Esophagus squamous epithelium (tissue), 5 donors: ENCODE measurements at regions not wholly inside any gene's neighbourhood (a gene's known extent, or its start where the extent isn't known, plus 50 kb on each side); places are given as distances from the start of the nearest gene placed in this dataset.

ENCODE experiments used
- DNase-seq: peaks from one replicate; lab custom pipeline; 2025; lab: John Stamatoyannopoulos, UW
- H3K27ac ChIP-seq, 4 donors: fragments of 200-600 bp; sonication (generic); one replicate each; pipeline ENCODE4 v1.5.1; 2016 to 2019; ENCODE audit warnings: mild to moderate bottlenecking in 1 of 4
- H3K27me3 ChIP-seq, 4 donors: fragments of 200-600 bp; sonication (generic); 1 replicate in 3 of 4; 2 replicates in 1 of 4; pipeline versions ENCODE4 v1.5.1 to v1.6.0; 2017 to 2021; ENCODE audit warnings: antibody characterized with exemption in 1 of 4
- H3K36me3 ChIP-seq, 3 donors: fragments of 200-600 bp; sonication (generic); one replicate each; pipeline ENCODE4 v1.5.1; 2016 to 2019
- H3K4me1 ChIP-seq, 3 donors: fragments of 200-600 bp; sonication (generic); one replicate each; pipeline ENCODE4 v1.5.1; 2017 to 2019
- H3K4me3 ChIP-seq, 4 donors: fragments of 200-600 bp; sonication (generic); 1 replicate in 3 of 4; 2 replicates in 1 of 4; pipeline ENCODE4 v1.5.1; 2016 to 2019; ENCODE audit warnings: mild to moderate bottlenecking in 2 of 4, moderate library complexity in 1 of 4
- H3K9me3 ChIP-seq, 3 donors: fragments of 200-600 bp; sonication (generic); one replicate each; pipeline ENCODE4 v1.5.1; 2016 to 2019
- POLR2A ChIP-seq, 4 donors: fragments of 450-650 bp; IDR thresholded peaks; one replicate each; pipeline ENCODE4 v1.6.1; 2017; ENCODE audit warnings: antibody characterized with exemption in 4 of 4, mild to moderate bottlenecking in 4 of 4, moderate library complexity in 3 of 4
- WGBS, 2 donors: methylation state at CpG; one replicate each; pipeline ENCODE4 v1.1.5; 2018; 5-methylcytosine and 5-hydroxymethylcytosine counted together
- intact Hi-C: fragments of 100-400 bp; cut with DNase I; formaldehyde crosslinking; loops from one replicate; pipeline ENCODE4 v1.15.0; 2022
- TF ChIP-seq, protein P1 (sequence below), 6 experiments: fragments of 450-650 bp in 4 of 6; fragments of 200-600 bp in 2 of 6; sonication (generic) in 2 of 6; IDR thresholded peaks; one replicate each; pipeline ENCODE4 v1.5.1; 2016 to 2019; ENCODE audit warnings: antibody characterized with exemption in 6 of 6, mild to moderate bottlenecking in 4 of 6, moderate library complexity in 4 of 6
- donor health status: DM: yes; HTN: yes; CAD: no.

DNA sequence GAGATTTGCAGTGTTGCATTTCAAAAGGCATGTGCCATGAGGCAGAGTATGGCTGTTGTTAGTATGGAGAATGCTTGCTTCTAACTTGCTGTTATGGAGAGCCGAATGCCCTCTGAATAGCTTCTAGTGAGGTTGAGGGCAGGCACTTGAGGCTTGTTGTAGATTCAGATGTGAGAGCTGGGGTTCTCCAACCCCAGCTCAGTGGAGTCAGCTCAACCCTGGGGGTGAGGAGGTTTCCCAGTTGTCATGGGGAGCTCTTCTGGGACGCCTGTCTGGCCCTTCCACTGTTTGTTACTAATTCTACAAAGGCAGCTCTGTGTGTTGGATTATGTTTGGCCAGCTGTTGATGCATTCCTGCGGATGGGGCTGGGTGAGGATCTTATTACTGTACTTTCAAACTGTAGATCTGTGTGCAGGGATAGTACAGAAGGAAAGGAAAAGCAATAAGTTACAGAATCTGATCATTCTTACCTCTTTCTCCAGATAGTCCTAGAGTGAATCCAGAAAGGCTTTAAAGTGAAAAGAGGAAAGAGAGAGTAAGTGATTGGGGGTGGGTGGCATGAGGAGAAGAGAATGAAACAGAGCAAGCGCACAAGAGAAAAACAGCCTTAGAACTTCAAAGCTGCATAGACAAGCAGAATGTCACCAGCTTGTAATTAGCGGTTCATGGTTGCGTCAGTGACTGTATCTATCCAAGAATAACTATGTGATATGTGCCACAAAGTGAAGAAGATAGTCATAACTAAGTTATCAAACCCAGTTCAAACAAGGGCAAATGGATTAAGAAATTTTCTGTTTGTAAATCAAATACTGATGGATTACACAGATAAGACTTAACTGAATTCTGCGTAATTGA lies 148.7 kb downstream of the PRL start:
- DNase-seq: no peak
- no peaks in the 10 kb centered on the region for H3K36me3 ChIP-seq
- H3K4me1 ChIP-seq: peaks cover 0 to 50% (median 15%) of the 10 kb centered on the region in 3 donors
- intact Hi-C loops: no loop called here
- H3K4me3 ChIP-seq: no peak overlapping the region
- H3K27me3 ChIP-seq: peaks cover 0 to 4% (median 0%) of the 10 kb centered on the region in 4 donors
- 35 to 65% methylated on average over 6 of the region's 7 CpGs for WGBS, 2 donors
- no peaks in the 10 kb centered on the region for H3K9me3 ChIP-seq
- TF ChIP-seq, protein P1, sequence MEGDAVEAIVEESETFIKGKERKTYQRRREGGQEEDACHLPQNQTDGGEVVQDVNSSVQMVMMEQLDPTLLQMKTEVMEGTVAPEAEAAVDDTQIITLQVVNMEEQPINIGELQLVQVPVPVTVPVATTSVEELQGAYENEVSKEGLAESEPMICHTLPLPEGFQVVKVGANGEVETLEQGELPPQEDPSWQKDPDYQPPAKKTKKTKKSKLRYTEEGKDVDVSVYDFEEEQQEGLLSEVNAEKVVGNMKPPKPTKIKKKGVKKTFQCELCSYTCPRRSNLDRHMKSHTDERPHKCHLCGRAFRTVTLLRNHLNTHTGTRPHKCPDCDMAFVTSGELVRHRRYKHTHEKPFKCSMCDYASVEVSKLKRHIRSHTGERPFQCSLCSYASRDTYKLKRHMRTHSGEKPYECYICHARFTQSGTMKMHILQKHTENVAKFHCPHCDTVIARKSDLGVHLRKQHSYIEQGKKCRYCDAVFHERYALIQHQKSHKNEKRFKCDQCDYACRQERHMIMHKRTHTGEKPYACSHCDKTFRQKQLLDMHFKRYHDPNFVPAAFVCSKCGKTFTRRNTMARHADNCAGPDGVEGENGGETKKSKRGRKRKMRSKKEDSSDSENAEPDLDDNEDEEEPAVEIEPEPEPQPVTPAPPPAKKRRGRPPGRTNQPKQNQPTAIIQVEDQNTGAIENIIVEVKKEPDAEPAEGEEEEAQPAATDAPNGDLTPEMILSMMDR (IDR thresholded peaks at IDR 0.05): no peak
- TF ChIP-seq POLR2A (IDR thresholded peaks at IDR 0.05): no peak
- no peak overlapping the region for H3K27ac ChIP-seq

GRCh38 chr6:22149096-22149495 lies 147.7 kb downstream of the PRL start:
- WGBS, 2 donors: 45 to 66% methylated on average over 3 of the region's 3 CpGs
- DNase-seq: no peak

GRCh38 chr6:22149501-22150367 lies 147.1 kb downstream of the PRL start:
- Histone ChIP-seq H3K4me3 (no peak overlapping the region), H3K36me3 (no peaks in the 10 kb centered on the region), H3K9me3 (no peaks in the 10 kb centered on the region), H3K27me3 (peaks cover 0 to 4% (median 0%) of the 10 kb centered on the region in 4 donors), H3K27ac (no peak overlapping the region), H3K4me1 (peaks cover 0 to 50% (median 15%) of the 10 kb centered on the region in 3 donors)
- intact Hi-C loops: no loop called here
- 68 to 77% methylated on average over 11 of the region's 11 CpGs for WGBS, 2 donors
- TF ChIP-seq, protein P1 (IDR thresholded peaks at IDR 0.05): no peak
- no peak for TF ChIP-seq POLR2A (IDR thresholded peaks at IDR 0.05)
- no peak for DNase-seq

More at GRCh38 chr6:22149096-22149495, 147.7 kb downstream of the PRL start:
- TF ChIP-seq, protein P1 (IDR thresholded peaks at IDR 0.05): no peak
- TF ChIP-seq POLR2A (IDR thresholded peaks at IDR 0.05): no peak
- H3K36me3 ChIP-seq: no peaks in the 10 kb centered on the region
- H3K4me3 ChIP-seq: no peak overlapping the region
- intact Hi-C loops: no loop called here
- no peak overlapping the region for H3K27ac ChIP-seq
- H3K27me3 ChIP-seq: peaks cover 0 to 4% (median 0%) of the 10 kb centered on the region in 4 donors
- no peaks in the 10 kb centered on the region for H3K9me3 ChIP-seq
- peaks cover 0 to 50% (median 15%) of the 10 kb centered on the region in 3 donors for H3K4me1 ChIP-seq

GRCh38 chr6:22150368-22151035 lies 146.3 kb downstream of the PRL start:
- intact Hi-C loops: no loop called here
- peaks cover 0 to 45% (median 15%) of the 10 kb centered on the region in 3 donors for H3K4me1 ChIP-seq
- no peak for DNase-seq
- H3K27me3 ChIP-seq: peaks cover 0 to 4% (median 0%) of the 10 kb centered on the region in 4 donors
- H3K36me3 ChIP-seq: no peaks in the 10 kb centered on the region
- TF ChIP-seq, protein P1 (IDR thresholded peaks at IDR 0.05): no peak
- no peak for TF ChIP-seq POLR2A (IDR thresholded peaks at IDR 0.05)
- H3K27ac ChIP-seq: no peak overlapping the region
- H3K4me3 ChIP-seq: no peak overlapping the region
- H3K9me3 ChIP-seq: no peaks in the 10 kb centered on the region
